ENCODE measurements at regions not wholly inside any gene's neighbourhood (a gene's known extent, or its start where the extent isn't known, plus 50 kb on each side); places are given as distances from the start of the nearest gene placed in this dataset.
"Not testable (repeated sequence)": the region's sequence is repeated elsewhere in the genome, so short reads cannot be mapped to it uniquely, and the experiment has no call there.

- H3K36me3 ChIP-seq (ENCODE audit: insufficient read depth, low read length) = no peaks in the 10 kb centered on the region
- H3K4me1 ChIP-seq (ENCODE audit: control insufficient read depth, insufficient read depth, low read length) = peaks cover 2% of the 10 kb centered on the region
- H3K9me3 ChIP-seq (replicated peaks; ENCODE audit: low read length) = no peaks in the 10 kb centered on the region
- H3K4me2 ChIP-seq (ENCODE audit: low read length) = no peak overlapping the region
- peaks cover 32% of the 10 kb centered on the region for H3K27me3 ChIP-seq (ENCODE audit: control insufficient read depth, insufficient read depth, low read length)
- H3K4me3 ChIP-seq (ENCODE audit: low read length) = no peak overlapping the region
- no peak overlapping the region for H3K9ac ChIP-seq (ENCODE audit: low read depth, low read length)
These were observed 166.8 kb upstream of the KCNJ6 start for GRCh38 chr21:38082936-38083485.

GRCh38 chr21:38083535-38083934 lies 167.3 kb upstream of the KCNJ6 start:
- H3K36me3 ChIP-seq (ENCODE audit: insufficient read depth, low read length) = no peaks in the 10 kb centered on the region
- no peaks in the 10 kb centered on the region for H3K9me3 ChIP-seq (replicated peaks; ENCODE audit: low read length)
- H3K4me2 ChIP-seq (ENCODE audit: low read length) = no peak overlapping the region
- H3K27me3 ChIP-seq (ENCODE audit: control insufficient read depth, insufficient read depth, low read length) = peaks cover 32% of the 10 kb centered on the region
- H3K4me3 ChIP-seq (ENCODE audit: low read length) = no peak overlapping the region
- H3K9ac ChIP-seq (ENCODE audit: low read depth, low read length) = no peak overlapping the region
- H3K4me1 ChIP-seq (ENCODE audit: control insufficient read depth, insufficient read depth, low read length) = no peaks in the 10 kb centered on the region

- peaks cover 45% of the 10 kb centered on the region for H3K27me3 ChIP-seq (ENCODE audit: control insufficient read depth, insufficient read depth, low read length)
- H3K4me3 ChIP-seq (ENCODE audit: low read length) = no peak overlapping the region
These were observed 170.2 kb upstream of the KCNJ15 start for GRCh38 chr21:38086580-38086979.

GRCh38 chr21:38088916-38089762 lies 167.7 kb upstream of the KCNJ15 start:
- Histone ChIP-seq H3K27me3 (ENCODE audit: control insufficient read depth, insufficient read depth, low read length) (peaks cover 61% of the 10 kb centered on the region), H3K9ac (ENCODE audit: low read depth, low read length) (no peak overlapping the region), H3K4me3 (ENCODE audit: low read length) (no peak overlapping the region), H3K4me2 (ENCODE audit: low read length) (no peak overlapping the region), H3K4me1 (ENCODE audit: control insufficient read depth, insufficient read depth, low read length) (no peaks in the 10 kb centered on the region), H3K9me3 (replicated peaks; ENCODE audit: low read length) (no peaks in the 10 kb centered on the region), H3K36me3 (ENCODE audit: insufficient read depth, low read length) (no peaks in the 10 kb centered on the region)

More at GRCh38 chr21:38086580-38086979, 170.2 kb upstream of the KCNJ15 start:
- H3K4me2 ChIP-seq (ENCODE audit: low read length) = no peak overlapping the region
- H3K4me1 ChIP-seq (ENCODE audit: control insufficient read depth, insufficient read depth, low read length) = no peaks in the 10 kb centered on the region
- H3K36me3 ChIP-seq (ENCODE audit: insufficient read depth, low read length) = no peaks in the 10 kb centered on the region
- no peak overlapping the region for H3K9ac ChIP-seq (ENCODE audit: low read depth, low read length)
- H3K9me3 ChIP-seq (replicated peaks; ENCODE audit: low read length) = no peaks in the 10 kb centered on the region

- Histone ChIP-seq H3K36me3 (ENCODE audit: insufficient read depth, low read length) (no peaks in the 10 kb centered on the region), H3K4me3 (ENCODE audit: low read length) (no peak overlapping the region), H3K4me1 (ENCODE audit: control insufficient read depth, insufficient read depth, low read length) (no peaks in the 10 kb centered on the region), H3K9ac (ENCODE audit: low read depth, low read length) (no peak overlapping the region), H3K4me2 (ENCODE audit: low read length) (no peak overlapping the region), H3K9me3 (replicated peaks; ENCODE audit: low read length) (no peaks in the 10 kb centered on the region), H3K27me3 (ENCODE audit: control insufficient read depth, insufficient read depth, low read length) (peaks cover 63% of the 10 kb centered on the region)
These were observed 167.1 kb upstream of the KCNJ15 start for GRCh38 chr21:38089763-38090046.

GRCh38 chr21:38091061-38091460 lies 165.7 kb upstream of the KCNJ15 start:
- not testable (repeated sequence) for H3K4me3 ChIP-seq (ENCODE audit: low read length); H3K36me3 ChIP-seq (ENCODE audit: insufficient read depth, low read length); H3K9me3 ChIP-seq (replicated peaks; ENCODE audit: low read length); H3K9ac ChIP-seq (ENCODE audit: low read depth, low read length); H3K4me2 ChIP-seq (ENCODE audit: low read length); H3K4me1 ChIP-seq (ENCODE audit: control insufficient read depth, insufficient read depth, low read length)
- peaks cover 63% of the 10 kb centered on the region for H3K27me3 ChIP-seq (ENCODE audit: control insufficient read depth, insufficient read depth, low read length)

- no peak overlapping the region for H3K4me2 ChIP-seq (ENCODE audit: low read length)
- H3K36me3 ChIP-seq (ENCODE audit: insufficient read depth, low read length) = no peaks in the 10 kb centered on the region
- H3K9ac ChIP-seq (ENCODE audit: low read depth, low read length) = no peak overlapping the region
- H3K27me3 ChIP-seq (ENCODE audit: control insufficient read depth, insufficient read depth, low read length) = peaks cover 63% of the 10 kb centered on the region
- H3K4me3 ChIP-seq (ENCODE audit: low read length) = no peak overlapping the region
- H3K4me1 ChIP-seq (ENCODE audit: control insufficient read depth, insufficient read depth, low read length) = no peaks in the 10 kb centered on the region
- H3K9me3 ChIP-seq (replicated peaks; ENCODE audit: low read length) = no peaks in the 10 kb centered on the region
These were observed 164.7 kb upstream of the KCNJ15 start for GRCh38 chr21:38092051-38092450.

GRCh38 chr21:38095220-38095619 lies 161.6 kb upstream of the KCNJ15 start:
- no peak overlapping the region for H3K4me3 ChIP-seq (ENCODE audit: low read length)
- no peaks in the 10 kb centered on the region for H3K36me3 ChIP-seq (ENCODE audit: insufficient read depth, low read length)
- H3K9ac ChIP-seq (ENCODE audit: low read depth, low read length) = no peak overlapping the region
- no peaks in the 10 kb centered on the region for H3K4me1 ChIP-seq (ENCODE audit: control insufficient read depth, insufficient read depth, low read length)
- H3K27me3 ChIP-seq (ENCODE audit: control insufficient read depth, insufficient read depth, low read length) = peaks cover 64% of the 10 kb centered on the region
- H3K4me2 ChIP-seq (ENCODE audit: low read length) = no peak overlapping the region
- H3K9me3 ChIP-seq (replicated peaks; ENCODE audit: low read length) = no peaks in the 10 kb centered on the region

- Histone ChIP-seq H3K4me1 (ENCODE audit: control insufficient read depth, insufficient read depth, low read length) (no peaks in the 10 kb centered on the region), H3K27me3 (ENCODE audit: control insufficient read depth, insufficient read depth, low read length) (peaks cover 71% of the 10 kb centered on the region), H3K9ac (ENCODE audit: low read depth, low read length) (no peak overlapping the region), H3K4me2 (ENCODE audit: low read length) (no peak overlapping the region), H3K4me3 (ENCODE audit: low read length) (no peak overlapping the region), H3K9me3 (replicated peaks; ENCODE audit: low read length) (no peaks in the 10 kb centered on the region), H3K36me3 (ENCODE audit: insufficient read depth, low read length) (no peaks in the 10 kb centered on the region)
These were observed 159.0 kb upstream of the KCNJ15 start for GRCh38 chr21:38097789-38098188.

GRCh38 chr21:38112219-38112789 lies 144.5 kb upstream of the KCNJ15 start:
- Histone ChIP-seq H3K4me1 (ENCODE audit: control insufficient read depth, insufficient read depth, low read length) (no peaks in the 10 kb centered on the region), H3K36me3 (ENCODE audit: insufficient read depth, low read length) (no peaks in the 10 kb centered on the region), H3K9ac (ENCODE audit: low read depth, low read length) (no peak overlapping the region), H3K4me3 (ENCODE audit: low read length) (no peak overlapping the region), H3K4me2 (ENCODE audit: low read length) (no peak overlapping the region), H3K9me3 (replicated peaks; ENCODE audit: low read length) (no peaks in the 10 kb centered on the region), H3K27me3 (ENCODE audit: control insufficient read depth, insufficient read depth, low read length) (peaks cover 21% of the 10 kb centered on the region)

GRCh38 chr21:38114717-38115333 lies 142.0 kb upstream of the KCNJ15 start:
- no peak overlapping the region for H3K4me3 ChIP-seq (ENCODE audit: low read length)
- H3K4me1 ChIP-seq (ENCODE audit: control insufficient read depth, insufficient read depth, low read length) = no peaks in the 10 kb centered on the region
- H3K36me3 ChIP-seq (ENCODE audit: insufficient read depth, low read length) = no peaks in the 10 kb centered on the region
- no peak overlapping the region for H3K4me2 ChIP-seq (ENCODE audit: low read length)
- H3K9me3 ChIP-seq (replicated peaks; ENCODE audit: low read length) = no peaks in the 10 kb centered on the region
- H3K27me3 ChIP-seq (ENCODE audit: control insufficient read depth, insufficient read depth, low read length) = peaks cover 24% of the 10 kb centered on the region
- H3K9ac ChIP-seq (ENCODE audit: low read depth, low read length) = no peak overlapping the region

All from skeletal muscle satellite cell (primary cell).